Upper lobe of left lung (tissue), 4 donors: ENCODE measurements at regions not wholly inside any gene's neighbourhood (a gene's known extent, or its start where the extent isn't known, plus 50 kb on each side); places are given as distances from the start of the nearest gene placed in this dataset.
A peak's percentile ranks its signal among the peaks of the same experiment; 100 is the strongest.

Experiments used
- POLR2A ChIP-seq, 4 donors: fragments of 450-650 bp; IDR thresholded peaks; one replicate each; pipeline ENCODE4 v1.5.1; 2016 to 2017; ENCODE audit warnings: antibody characterized with exemption in 4 of 4, mild to moderate bottlenecking in 2 of 4
- POLR2AphosphoS5 ChIP-seq, 2 donors: sonication (generic); formaldehyde crosslinking; IDR thresholded peaks; one replicate each; pipeline ENCODE4 v1.5.1; 2017; ENCODE audit warnings: antibody characterized with exemption in 2 of 2
- TF ChIP-seq, protein P1 (sequence below), 6 experiments: fragments of 450-650 bp in 4 of 6; fragments of 200-600 bp in 2 of 6; sonication (generic) in 2 of 6; IDR thresholded peaks; one replicate each; pipeline ENCODE4 v1.5.1; 2016 to 2019; ENCODE audit warnings: antibody characterized with exemption in 6 of 6

DNA sequence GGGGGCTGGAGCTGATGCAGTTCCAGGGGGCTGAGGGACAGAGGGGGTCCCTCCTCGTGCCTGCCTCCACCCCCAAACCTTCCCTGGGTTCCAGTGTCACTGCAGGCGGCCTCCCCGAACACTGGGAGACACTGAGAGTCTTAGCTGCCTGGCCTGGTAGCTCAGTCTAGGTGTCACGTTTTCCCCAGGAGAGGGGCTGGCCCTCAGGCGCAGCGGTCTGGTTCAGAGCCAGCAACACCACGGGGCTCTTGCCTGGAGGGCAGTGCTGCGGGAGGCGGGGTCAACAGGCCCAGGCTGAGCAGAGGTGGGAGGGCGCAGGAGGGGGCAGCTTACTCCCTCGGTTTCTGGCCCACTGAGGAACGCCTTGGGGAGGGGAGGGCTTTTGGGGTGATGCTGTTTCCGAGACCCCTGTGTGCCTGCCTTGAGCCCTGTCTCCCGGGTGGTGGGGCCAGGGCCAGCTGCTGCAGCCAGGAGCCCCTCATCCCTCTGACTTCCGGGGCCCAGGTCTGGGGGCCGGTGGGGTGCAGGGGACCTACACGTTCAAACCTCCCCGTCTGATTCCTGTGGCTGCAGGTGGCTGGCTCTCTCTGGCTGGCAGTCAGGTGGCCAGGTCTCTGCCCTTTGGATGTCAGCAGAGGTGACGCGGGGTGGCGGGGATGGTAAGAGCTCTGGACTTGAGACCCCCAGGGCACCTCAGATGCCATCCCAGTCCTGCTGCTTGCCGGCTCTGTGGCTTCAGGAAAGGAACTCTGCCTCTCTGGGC, 89.3 kb upstream of the GSE1 start:
- peak in 1 of 2 donors; percentile 3 for TF ChIP-seq POLR2AphosphoS5 (IDR thresholded peaks at IDR 0.05)
- TF ChIP-seq, protein P1, sequence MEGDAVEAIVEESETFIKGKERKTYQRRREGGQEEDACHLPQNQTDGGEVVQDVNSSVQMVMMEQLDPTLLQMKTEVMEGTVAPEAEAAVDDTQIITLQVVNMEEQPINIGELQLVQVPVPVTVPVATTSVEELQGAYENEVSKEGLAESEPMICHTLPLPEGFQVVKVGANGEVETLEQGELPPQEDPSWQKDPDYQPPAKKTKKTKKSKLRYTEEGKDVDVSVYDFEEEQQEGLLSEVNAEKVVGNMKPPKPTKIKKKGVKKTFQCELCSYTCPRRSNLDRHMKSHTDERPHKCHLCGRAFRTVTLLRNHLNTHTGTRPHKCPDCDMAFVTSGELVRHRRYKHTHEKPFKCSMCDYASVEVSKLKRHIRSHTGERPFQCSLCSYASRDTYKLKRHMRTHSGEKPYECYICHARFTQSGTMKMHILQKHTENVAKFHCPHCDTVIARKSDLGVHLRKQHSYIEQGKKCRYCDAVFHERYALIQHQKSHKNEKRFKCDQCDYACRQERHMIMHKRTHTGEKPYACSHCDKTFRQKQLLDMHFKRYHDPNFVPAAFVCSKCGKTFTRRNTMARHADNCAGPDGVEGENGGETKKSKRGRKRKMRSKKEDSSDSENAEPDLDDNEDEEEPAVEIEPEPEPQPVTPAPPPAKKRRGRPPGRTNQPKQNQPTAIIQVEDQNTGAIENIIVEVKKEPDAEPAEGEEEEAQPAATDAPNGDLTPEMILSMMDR (IDR thresholded peaks at IDR 0.05), result no peak
- peak in 1 of 4 donors; percentile 35 for TF ChIP-seq POLR2A (IDR thresholded peaks at IDR 0.05)
